Keratinocyte (primary cell): ENCODE measurements at regions not wholly inside any gene's neighbourhood (a gene's known extent, or its start where the extent isn't known, plus 50 kb on each side); places are given as distances from the start of the nearest gene placed in this dataset.

Experiments
- DNase-seq: peaks from one replicate; pipeline ENCODE4 v3.0.0-alpha.2; 2011; ENCODE audit warnings: low read depth, missing footprints, low spot score
- FAIRE-seq: peaks from 2 replicates; lab custom pipeline; 2011; peaks lifted over from hg19 to GRCh38; lab: Jason Lieb, UNC
- H2AFZ ChIP-seq: 2 replicates; pipeline ENCODE4 v1.6.0; 2012; ENCODE audit warnings: low read length, control low read depth, inconsistent platforms; ENCODE audit not compliant: control insufficient read depth
- H3K27ac ChIP-seq: 2 replicates; pipeline ENCODE4 v1.5.1; 2011; ENCODE audit warnings: low read length; ENCODE audit not compliant: control insufficient read depth, insufficient read depth
- H3K27me3 ChIP-seq: 3 replicates; pipeline ENCODE4 v1.6.0; 2011; ENCODE audit warnings: low read length; ENCODE audit not compliant: control insufficient read depth, insufficient read depth; ENCODE audit errors: extremely low read depth
- H3K36me3 ChIP-seq, 2 experiments: 2 replicates in 1 of 2; 3 replicates in 1 of 2; pipeline ENCODE4 v1.5.1; 2011; ENCODE audit warnings: low read length in 2 of 2, mild to moderate bottlenecking in 1 of 2; ENCODE audit not compliant: control insufficient read depth in 2 of 2, insufficient read depth in 2 of 2; ENCODE audit errors: extremely low read depth in 1 of 2
- H3K4me1 ChIP-seq: 3 replicates; pipeline ENCODE4 v1.5.1; 2011; ENCODE audit warnings: low read length; ENCODE audit not compliant: control insufficient read depth, insufficient read depth; ENCODE audit errors: extremely low read depth
- H3K4me2 ChIP-seq: 3 replicates; pipeline ENCODE4 v1.6.0; 2011; ENCODE audit warnings: low read depth, low read length; ENCODE audit not compliant: control insufficient read depth, insufficient read depth; ENCODE audit errors: extremely low read depth
- H3K4me3 ChIP-seq, 3 experiments: fragments of 200-600 bp in 1 of 3; sonication (generic) in 1 of 3; 2 replicates in 2 of 3; 3 replicates in 1 of 3; pipeline ENCODE4 v1.5.1; 2011 to 2016; ENCODE audit warnings: low read length in 3 of 3, mild to moderate bottlenecking in 3 of 3, control low read depth in 2 of 3, inconsistent platforms in 1 of 3, low read depth in 1 of 3, mixed read lengths in 1 of 3, mixed run types in 1 of 3, moderate library complexity in 1 of 3; ENCODE audit not compliant: control insufficient read depth in 2 of 3, insufficient read depth in 2 of 3; ENCODE audit errors: extremely low read depth in 1 of 3
- H3K79me2 ChIP-seq: 2 replicates; pipeline ENCODE4 v1.6.0; 2012; ENCODE audit warnings: low read length; ENCODE audit not compliant: control insufficient read depth, insufficient read depth
- H3K9ac ChIP-seq: 3 replicates; pipeline ENCODE4 v1.6.0; 2011; ENCODE audit warnings: low read length; ENCODE audit not compliant: control insufficient read depth, insufficient read depth; ENCODE audit errors: extremely low read depth
- H3K9me1 ChIP-seq: 3 replicates; pipeline ENCODE4 v1.6.0; 2011; ENCODE audit warnings: low read length; ENCODE audit not compliant: control insufficient read depth, insufficient read depth; ENCODE audit errors: extremely low read depth
- H3K9me3 ChIP-seq: 2 replicates; pipeline ENCODE4 v1.5.1; 2012; ENCODE audit warnings: low read depth, low read length; ENCODE audit not compliant: control insufficient read depth
- H4K20me1 ChIP-seq: 3 replicates; pipeline ENCODE4 v1.6.0; 2011; ENCODE audit warnings: low read length; ENCODE audit not compliant: control insufficient read depth, insufficient read depth; ENCODE audit errors: extremely low read depth
- EZH2 ChIP-seq: IDR thresholded peaks from one replicate; pipeline ENCODE4 v1.6.1; 2012; ENCODE audit warnings: inconsistent platforms, mild to moderate bottlenecking, low read length, moderate library complexity
- dilution Hi-C: fragments of 300-500 bp; cut with MboI; formaldehyde crosslinking; loops from one replicate; pipeline ENCODE4 v1.7.0; 2020; ENCODE audit warnings: low sequenced_read_pairs; ENCODE audit not compliant: extremely low pct_ligation_motif_present
- TF ChIP-seq, protein P1 (sequence below), 3 experiments: IDR thresholded peaks in 1 of 3; conservative IDR thresholded peaks in 1 of 3; optimal IDR thresholded peaks in 1 of 3; 2 replicates in 2 of 3; 3 replicates in 1 of 3; pipeline versions ENCODE3 to v1.5.1; 2011; ENCODE audit warnings: low read length in 3 of 3, mild to moderate bottlenecking in 3 of 3, moderate library complexity in 2 of 3, control low read depth in 1 of 3, inconsistent platforms in 1 of 3; ENCODE audit not compliant: insufficient read depth in 2 of 3; ENCODE audit errors: extremely low read depth in 1 of 3

DNA sequence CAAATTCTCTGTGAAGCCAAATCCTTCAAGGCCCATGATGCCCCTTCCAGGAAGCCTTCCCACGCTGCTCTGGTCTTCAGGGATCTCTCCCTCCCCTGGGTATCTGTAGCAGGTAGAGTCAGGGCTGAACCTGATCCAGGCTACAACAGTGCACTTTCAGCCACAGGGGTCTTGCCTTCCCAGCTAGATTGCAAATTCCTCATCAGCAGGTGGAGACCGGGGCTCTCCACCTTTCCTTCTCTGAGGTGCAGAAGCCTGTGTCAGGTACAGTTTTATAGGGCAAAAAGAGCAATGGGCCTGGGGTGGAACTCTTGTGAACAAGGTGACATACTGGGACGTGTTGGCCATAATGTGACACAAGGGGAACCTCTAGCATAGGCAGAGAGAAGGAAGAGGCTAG, 312.9 kb downstream of the MYCN start:
- Histone ChIP-seq H3K9ac (no peak overlapping the region), H3K9me1 (no peaks in the 10 kb centered on the region), H3K4me3 (no peak overlapping the region), H4K20me1 (no peaks in the 10 kb centered on the region), H3K36me3 (no peaks in the 10 kb centered on the region), H3K9me3 (no peaks in the 10 kb centered on the region), H3K4me1 (no peaks in the 10 kb centered on the region), H3K4me2 (no peak overlapping the region), H2AFZ (no peak overlapping the region), H3K27ac (no peak overlapping the region), H3K27me3 (no peaks in the 10 kb centered on the region), H3K79me2 (no peaks in the 10 kb centered on the region)
- TF ChIP-seq EZH2: no peak
- TF ChIP-seq, protein P1, sequence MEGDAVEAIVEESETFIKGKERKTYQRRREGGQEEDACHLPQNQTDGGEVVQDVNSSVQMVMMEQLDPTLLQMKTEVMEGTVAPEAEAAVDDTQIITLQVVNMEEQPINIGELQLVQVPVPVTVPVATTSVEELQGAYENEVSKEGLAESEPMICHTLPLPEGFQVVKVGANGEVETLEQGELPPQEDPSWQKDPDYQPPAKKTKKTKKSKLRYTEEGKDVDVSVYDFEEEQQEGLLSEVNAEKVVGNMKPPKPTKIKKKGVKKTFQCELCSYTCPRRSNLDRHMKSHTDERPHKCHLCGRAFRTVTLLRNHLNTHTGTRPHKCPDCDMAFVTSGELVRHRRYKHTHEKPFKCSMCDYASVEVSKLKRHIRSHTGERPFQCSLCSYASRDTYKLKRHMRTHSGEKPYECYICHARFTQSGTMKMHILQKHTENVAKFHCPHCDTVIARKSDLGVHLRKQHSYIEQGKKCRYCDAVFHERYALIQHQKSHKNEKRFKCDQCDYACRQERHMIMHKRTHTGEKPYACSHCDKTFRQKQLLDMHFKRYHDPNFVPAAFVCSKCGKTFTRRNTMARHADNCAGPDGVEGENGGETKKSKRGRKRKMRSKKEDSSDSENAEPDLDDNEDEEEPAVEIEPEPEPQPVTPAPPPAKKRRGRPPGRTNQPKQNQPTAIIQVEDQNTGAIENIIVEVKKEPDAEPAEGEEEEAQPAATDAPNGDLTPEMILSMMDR (optimal IDR thresholded peaks at IDR 0.05 in 1 of 3, IDR thresholded peaks at IDR 0.05 in 1 of 3, conservative IDR thresholded peaks at IDR 0.05 in 1 of 3; ENCODE audit: extremely low read depth in 1 of 3, insufficient read depth in 2 of 3, low read length in 3 of 3): no peak
- dilution Hi-C loops: no loop called here
- FAIRE-seq: no peak
- no peak for DNase-seq

DNA sequence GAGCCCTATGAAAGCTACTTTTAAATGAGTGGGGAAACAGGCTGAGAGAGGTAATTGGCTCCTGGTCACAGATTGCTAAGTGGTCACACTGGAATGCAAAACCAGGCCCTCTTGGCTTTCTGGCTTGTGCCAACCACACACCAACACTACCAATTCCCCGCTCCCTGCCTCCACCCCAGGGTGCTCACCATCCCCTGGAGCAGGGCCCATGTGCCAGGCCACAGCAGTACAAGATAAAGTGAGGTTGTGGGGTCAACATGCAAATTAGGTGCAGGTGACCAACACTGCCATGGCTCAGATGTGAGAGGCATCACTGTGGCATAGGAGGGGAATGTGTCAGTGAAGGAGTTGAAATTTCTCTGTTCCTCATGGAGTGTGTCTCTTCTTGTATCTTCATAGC, 312.5 kb downstream of the MYCN start:
- no peak for TF ChIP-seq EZH2
- TF ChIP-seq, protein P1 (optimal IDR thresholded peaks at IDR 0.05 in 1 of 3, IDR thresholded peaks at IDR 0.05 in 1 of 3, conservative IDR thresholded peaks at IDR 0.05 in 1 of 3; ENCODE audit: extremely low read depth in 1 of 3, insufficient read depth in 2 of 3, low read length in 3 of 3): no peak
- no peaks in the 10 kb centered on the region for H3K9me3 ChIP-seq
- H2AFZ ChIP-seq: no peak overlapping the region
- H3K27ac ChIP-seq: no peak overlapping the region
- no peaks in the 10 kb centered on the region for H3K79me2 ChIP-seq
- H3K4me2 ChIP-seq: no peak overlapping the region
- H3K9me1 ChIP-seq: no peaks in the 10 kb centered on the region
- H3K27me3 ChIP-seq: no peaks in the 10 kb centered on the region
- DNase-seq (no peak), FAIRE-seq (no peak)
- no peak overlapping the region for H3K4me3 ChIP-seq
- no peaks in the 10 kb centered on the region for H4K20me1 ChIP-seq
- no peak overlapping the region for H3K9ac ChIP-seq
- dilution Hi-C loops: no loop called here
- no peaks in the 10 kb centered on the region for H3K36me3 ChIP-seq
- H3K4me1 ChIP-seq: no peaks in the 10 kb centered on the region
